ENCODE measurements at regions not wholly inside any gene's neighbourhood (a gene's known extent, or its start where the extent isn't known, plus 50 kb on each side); places are given as distances from the start of the nearest gene placed in this dataset.
A peak's percentile ranks its signal among the peaks of the same experiment; 100 is the strongest.

GRCh38 chr6:150683320-150683719, 83.6 kb downstream of the PLEKHG1 start:
- Histone ChIP-seq H3K36me3 (no peaks in the 10 kb centered on the region), H3K27me3 (no peaks in the 10 kb centered on the region), H3K4me1 (peaks cover 0 to 18% (median 6%) of the 10 kb centered on the region in 4 donors), H3K27ac (peak overlapping the region in 2 of 4 donors; percentile 12 to 43), H3K9me3 (no peaks in the 10 kb centered on the region), H3K4me3 (no peak overlapping the region)
- DNase-seq (ENCODE audit: low spot score in 2 of 2), result no peak
- 74 to 80% methylated on average over 8 of the region's 8 CpGs for WGBS, 2 donors
- TF ChIP-seq POLR2A (IDR thresholded peaks at IDR 0.05) (no peak), CTCF (IDR thresholded peaks at IDR 0.05) (no peak), EP300 (IDR thresholded peaks at IDR 0.05) (peak in 1 of 2 donors; percentile 76)

- WGBS, 2 donors, result 84 to 90% methylated on average over 9 of the region's 9 CpGs
- Histone ChIP-seq H3K4me3 (peak overlapping the region in 1 of 4 donors; percentile 21), H3K9me3 (no peaks in the 10 kb centered on the region), H3K27me3 (no peaks in the 10 kb centered on the region), H3K36me3 (no peaks in the 10 kb centered on the region), H3K27ac (peak overlapping the region in 2 of 4 donors; percentile 43 to 68), H3K4me1 (peaks cover 0 to 24% (median 7%) of the 10 kb centered on the region in 4 donors)
- no peak for DNase-seq (ENCODE audit: low spot score in 2 of 2)
- TF ChIP-seq CTCF (IDR thresholded peaks at IDR 0.05) (no peak), EP300 (IDR thresholded peaks at IDR 0.05) (no peak), POLR2A (IDR thresholded peaks at IDR 0.05) (no peak)
Measured at GRCh38 chr6:150684161-150684560, 84.5 kb downstream of the PLEKHG1 start.

DNA sequence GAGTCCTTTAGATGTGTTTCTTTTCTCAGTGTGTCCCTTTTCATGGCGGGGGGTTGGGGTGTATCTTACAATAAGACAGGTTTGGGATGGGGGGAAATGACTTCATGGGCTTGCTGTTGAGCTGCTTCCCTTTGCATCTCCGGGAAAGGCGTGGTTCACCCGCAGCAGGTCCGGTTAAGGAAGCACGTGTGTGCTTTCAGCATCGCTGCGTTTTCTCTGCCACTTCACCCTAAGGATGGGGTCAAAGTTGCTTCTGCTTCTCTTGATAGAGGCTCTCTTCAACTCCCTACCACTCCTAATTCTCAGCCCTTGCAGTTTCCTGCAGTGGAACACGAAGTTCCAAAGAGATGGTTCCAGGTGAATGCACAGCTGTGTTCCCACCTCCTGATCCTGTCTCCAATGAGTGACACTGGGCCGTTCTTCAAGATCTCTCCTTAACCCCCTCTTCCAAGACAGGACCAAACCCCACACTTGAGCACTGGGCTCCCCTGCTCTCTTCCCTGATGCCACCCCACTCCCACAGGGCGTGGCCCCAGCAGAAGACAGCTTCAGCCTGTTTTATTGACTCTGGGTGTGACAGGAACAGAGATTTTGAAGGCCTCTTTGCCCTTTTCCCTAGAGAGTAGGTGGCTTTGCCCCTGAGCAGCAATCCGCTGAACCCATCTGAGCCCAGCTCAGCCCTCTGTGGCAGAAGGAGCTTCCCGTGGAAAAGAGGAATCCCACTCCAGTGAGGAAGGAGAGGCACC, 85.2 kb downstream of the PLEKHG1 start:
- no peaks in the 10 kb centered on the region for H3K27me3 ChIP-seq
- no peaks in the 10 kb centered on the region for H3K36me3 ChIP-seq
- H3K9me3 ChIP-seq, result no peaks in the 10 kb centered on the region
- H3K4me3 ChIP-seq, result no peak overlapping the region
- 81% methylated on average over 13 of the region's 13 CpGs for WGBS, 2 donors
- peaks cover 0 to 24% (median 7%) of the 10 kb centered on the region in 4 donors for H3K4me1 ChIP-seq
- TF ChIP-seq EP300 (IDR thresholded peaks at IDR 0.05), result peak in 1 of 2 donors; percentile 54
- TF ChIP-seq CTCF (IDR thresholded peaks at IDR 0.05), result no peak
- TF ChIP-seq POLR2A (IDR thresholded peaks at IDR 0.05), result no peak
- DNase-seq (ENCODE audit: low spot score in 2 of 2), result no peak
- peak overlapping the region in 1 of 4 donors; percentile 68 for H3K27ac ChIP-seq

DNA sequence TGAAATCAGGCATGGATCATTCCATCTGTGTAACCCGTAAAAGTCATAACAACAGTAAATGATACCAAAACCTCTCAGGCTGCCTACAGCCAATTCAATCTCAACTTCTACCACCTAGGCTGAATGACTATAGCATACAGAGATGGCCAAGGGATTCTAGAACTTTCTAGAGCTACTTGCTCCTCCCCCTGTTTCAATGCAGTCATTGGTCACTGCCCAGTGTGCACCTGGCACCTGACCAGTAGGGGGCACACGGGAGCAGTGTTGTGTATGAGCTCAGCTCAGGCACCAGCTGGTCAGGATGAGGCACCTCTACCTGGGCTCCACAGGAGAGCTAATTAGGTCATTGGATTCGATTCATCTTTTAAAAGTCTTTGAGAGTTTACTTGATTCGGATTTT, 86.2 kb downstream of the PLEKHG1 start:
- Histone ChIP-seq H3K4me3 (no peak overlapping the region), H3K4me1 (peaks cover 0 to 24% (median 10%) of the 10 kb centered on the region in 4 donors), H3K27ac (peak overlapping the region in 1 of 4 donors; percentile 68), H3K36me3 (no peaks in the 10 kb centered on the region), H3K27me3 (no peaks in the 10 kb centered on the region), H3K9me3 (no peaks in the 10 kb centered on the region)
- no peak for DNase-seq (ENCODE audit: low spot score in 2 of 2)
- no peak for TF ChIP-seq EP300 (IDR thresholded peaks at IDR 0.05)
- peak; percentile 18 to 31 (median 21) for TF ChIP-seq CTCF (IDR thresholded peaks at IDR 0.05)
- 81 to 83% methylated on average over 4 of the region's 4 CpGs for WGBS, 2 donors

- peaks cover 0 to 28% (median 12%) of the 10 kb centered on the region in 4 donors for H3K4me1 ChIP-seq
- DNase-seq (ENCODE audit: low spot score in 2 of 2), result no peak
- no peaks in the 10 kb centered on the region for H3K9me3 ChIP-seq
- H3K36me3 ChIP-seq, result no peaks in the 10 kb centered on the region
- no peak overlapping the region for H3K4me3 ChIP-seq
- H3K27ac ChIP-seq, result peak overlapping the region in 1 of 4 donors; percentile 13
- H3K27me3 ChIP-seq, result no peaks in the 10 kb centered on the region
- TF ChIP-seq CTCF (IDR thresholded peaks at IDR 0.05), result no peak
- TF ChIP-seq EP300 (IDR thresholded peaks at IDR 0.05), result no peak
- TF ChIP-seq POLR2A (IDR thresholded peaks at IDR 0.05), result no peak
- WGBS, 2 donors, result 84 to 86% methylated on average over 12 of the region's 12 CpGs
Measured at GRCh38 chr6:150686566-150686965, 86.9 kb downstream of the PLEKHG1 start.
